ENCODE measurements at regions not wholly inside any gene's neighbourhood (a gene's known extent, or its start where the extent isn't known, plus 50 kb on each side); places are given as distances from the start of the nearest gene placed in this dataset.

- DNase-seq, result no peak
Measured at GRCh38 chr13:36493046-36493445, 60.8 kb downstream of the CCNA1 start.

GRCh38 chr13:36495431-36495830, 63.1 kb downstream of the CCNA1 start:
- no peak for DNase-seq

- DNase-seq, result no peak
Measured at GRCh38 chr13:36509369-36509768, 77.1 kb downstream of the CCNA1 start.

DNA sequence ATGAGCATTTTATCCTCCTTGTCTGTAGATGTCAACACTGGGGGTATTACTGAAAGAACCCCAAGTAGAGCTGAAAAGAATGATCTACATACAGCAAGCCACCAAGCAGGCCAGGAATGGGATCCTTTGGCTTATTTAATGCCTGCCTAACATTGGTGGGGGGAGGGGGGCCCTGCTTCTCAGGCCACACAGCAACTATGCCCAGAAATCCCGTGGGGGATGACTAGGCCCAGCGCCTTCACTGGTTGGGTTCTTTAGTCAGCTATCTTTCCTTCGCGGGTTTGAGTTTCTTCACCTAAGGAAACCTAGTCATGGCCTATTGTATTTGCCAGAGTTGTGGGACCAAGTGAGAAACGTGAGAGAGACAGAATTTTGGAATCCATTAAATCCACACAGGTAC, 80.5 kb downstream of the CCNA1 start:
- DNase-seq, result no peak

DNA sequence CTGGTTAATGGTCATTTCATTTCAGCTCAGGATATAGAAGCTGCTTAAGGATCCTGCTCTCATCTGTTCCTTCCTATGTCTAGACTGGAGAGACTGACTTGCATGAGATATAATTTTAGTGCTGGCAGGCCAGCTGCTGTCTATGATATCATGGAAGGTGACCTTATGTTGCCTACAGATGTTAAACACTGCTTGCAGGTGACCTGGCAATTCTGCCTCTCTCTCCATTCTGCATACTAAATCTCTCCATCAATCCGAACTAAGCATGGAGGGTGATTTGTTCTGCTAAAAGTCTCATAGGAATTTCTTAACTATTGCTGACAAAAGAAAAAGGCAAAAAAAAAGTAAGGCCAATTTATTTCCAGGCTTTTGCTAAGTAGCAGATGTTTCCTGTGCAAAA, 81.0 kb downstream of the CCNA1 start:
- no peak for DNase-seq

DNA sequence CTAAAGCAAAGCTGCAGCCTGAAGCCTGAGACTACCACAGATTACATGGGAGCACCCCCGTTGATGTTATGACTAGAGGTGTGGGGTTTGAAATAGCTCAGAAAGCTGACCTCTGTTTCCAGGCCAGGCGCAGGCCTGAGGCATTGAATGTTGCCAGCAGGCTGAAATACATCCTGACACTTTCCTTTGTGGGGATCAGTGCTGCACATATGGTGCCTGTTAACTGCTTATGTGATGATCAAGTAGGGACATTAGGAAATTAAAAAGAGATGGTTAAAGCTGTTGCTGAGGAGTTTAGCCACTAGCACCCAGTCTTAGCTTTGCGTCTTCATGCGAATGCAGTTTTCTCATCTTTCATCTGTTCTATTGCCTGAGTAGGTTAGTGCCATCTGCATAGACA, 83.2 kb downstream of the CCNA1 start:
- DNase-seq, result no peak

- no peak for DNase-seq
Measured at GRCh38 chr13:36516225-36516624, 83.9 kb downstream of the CCNA1 start.

- DNase-seq, result no peak
Measured at GRCh38 chr13:36518707-36519106, 86.4 kb downstream of the CCNA1 start.

GRCh38 chr13:36519432-36519831, 87.1 kb downstream of the CCNA1 start:
- no peak for DNase-seq

GRCh38 chr13:36520111-36520510, 87.8 kb downstream of the CCNA1 start:
- no peak for DNase-seq

DNA sequence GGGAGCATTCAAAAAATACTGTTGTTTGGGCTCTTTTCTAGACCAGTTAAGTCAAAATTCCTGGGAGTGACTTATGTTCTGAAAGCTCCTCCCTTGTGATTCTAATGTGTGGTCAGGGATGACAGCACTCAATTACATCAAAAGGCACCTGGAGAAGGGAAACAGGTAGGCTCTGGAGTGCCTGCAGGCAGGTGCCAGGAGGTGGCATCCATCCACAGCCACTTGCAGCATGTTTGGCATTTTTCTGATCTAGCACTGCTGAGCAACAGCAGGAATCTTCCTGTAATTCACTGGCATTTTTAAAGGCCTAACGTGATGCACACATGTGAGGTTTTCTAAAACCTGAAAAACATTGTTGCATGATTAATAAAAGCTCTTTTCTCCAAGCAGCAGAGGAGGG, 94.6 kb downstream of the CCNA1 start:
- DNase-seq, result no peak

DNA sequence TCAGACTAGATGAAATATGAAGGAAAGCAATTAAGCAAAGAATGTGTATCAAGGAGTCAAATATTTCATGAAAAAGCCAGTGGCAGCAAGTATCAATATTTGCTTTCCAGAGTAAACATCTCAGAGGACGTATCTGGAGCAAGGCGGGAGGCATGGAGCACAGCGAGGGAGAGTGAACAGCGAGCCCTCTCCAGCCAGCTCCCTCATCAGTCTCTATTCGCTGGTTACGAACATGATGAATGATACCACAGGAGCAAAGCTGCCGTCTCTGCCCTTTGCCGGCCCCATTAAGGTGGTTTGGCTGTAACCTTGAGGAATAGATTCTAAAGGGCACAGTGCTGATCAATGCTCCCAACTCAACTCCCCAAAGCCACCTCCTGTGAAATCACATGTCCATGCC, 95.8 kb downstream of the CCNA1 start:
- no peak for DNase-seq

- no peak for DNase-seq
Measured at GRCh38 chr13:36530050-36530789, 97.9 kb downstream of the CCNA1 start.

GRCh38 chr13:36530861-36531590, 98.7 kb downstream of the CCNA1 start:
- DNase-seq, result no peak

DNA sequence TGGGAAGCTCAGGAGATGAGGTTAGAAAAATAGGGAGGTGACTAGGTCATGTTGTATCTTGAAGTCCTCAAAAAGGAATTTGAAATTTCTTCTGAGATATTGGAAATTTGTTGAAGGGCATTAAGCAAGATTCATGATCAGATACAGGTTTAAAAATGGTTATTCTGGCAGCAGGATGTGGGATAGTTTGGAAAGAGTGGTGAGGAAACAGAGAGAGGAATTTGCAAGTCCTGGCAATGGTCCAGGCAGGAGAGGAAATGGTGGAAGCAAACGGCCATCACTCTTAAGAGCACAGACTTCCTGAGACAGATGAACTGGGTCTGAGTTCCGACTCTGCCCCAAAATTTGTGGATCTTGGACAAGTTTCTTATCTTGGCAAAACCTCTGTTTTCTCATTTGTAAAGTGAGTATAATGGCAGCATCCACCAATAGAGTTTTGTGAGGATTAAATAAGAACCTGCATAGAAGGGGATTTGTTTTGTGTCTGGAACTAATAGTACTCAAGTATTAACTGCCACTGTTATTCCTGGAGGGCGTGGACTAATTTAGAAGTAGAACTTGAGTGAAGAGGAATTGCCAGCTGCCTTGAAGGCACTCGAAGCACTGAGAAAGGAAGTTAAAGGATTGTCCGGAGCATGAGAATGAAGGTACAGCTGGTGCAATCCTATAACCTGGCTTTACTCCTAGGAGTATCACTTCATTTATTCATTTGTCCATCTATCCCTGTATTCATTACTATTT, 99.6 kb downstream of the CCNA1 start:
- DNase-seq, result no peak

GRCh38 chr13:36533806-36534205, 101.5 kb downstream of the CCNA1 start:
- no peak for DNase-seq

DNA sequence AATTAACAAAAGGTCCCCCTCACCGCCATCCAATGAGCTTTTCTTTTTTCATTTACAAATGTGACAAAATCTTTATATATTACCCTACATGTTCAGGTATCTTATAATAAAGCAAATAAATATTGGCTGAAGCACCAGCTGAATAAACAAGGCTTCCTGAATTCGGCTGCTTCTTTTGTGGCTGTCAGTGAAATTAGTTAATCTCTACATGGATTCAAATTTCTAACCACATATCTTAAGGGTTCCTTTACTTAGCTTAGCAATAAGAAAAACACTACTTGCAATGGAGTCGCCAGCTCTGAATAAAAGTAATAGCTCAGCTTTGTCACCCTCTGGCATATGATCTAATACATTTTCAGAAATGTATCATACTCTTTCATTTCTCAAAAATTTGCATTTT, 104.3 kb downstream of the CCNA1 start:
- no peak for DNase-seq

GRCh38 chr13:36543671-36544070, 111.4 kb downstream of the CCNA1 start:
- no peak for DNase-seq

DNA sequence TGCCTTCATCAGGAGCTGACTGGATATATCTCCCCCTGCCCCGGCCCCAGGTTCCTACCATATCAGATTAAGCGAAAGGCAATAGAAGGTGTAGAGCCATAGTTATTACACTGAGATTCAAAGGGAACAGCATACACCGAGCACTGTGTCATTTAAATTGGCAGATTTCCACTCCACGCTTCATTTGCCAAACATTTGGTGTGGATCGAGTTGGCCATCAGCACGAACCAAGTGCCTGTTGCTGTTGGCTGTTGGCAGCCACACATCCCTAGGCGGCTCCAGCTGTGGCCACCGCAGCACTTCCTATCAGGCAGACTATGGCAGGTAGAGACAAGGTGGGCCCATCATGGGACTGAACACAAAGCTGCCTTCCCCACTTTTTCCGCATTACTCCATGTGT, 115.8 kb downstream of the CCNA1 start:
- DNase-seq, result no peak

GRCh38 chr13:36549126-36549702, 116.9 kb downstream of the CCNA1 start:
- DNase-seq, result no peak

- peak; percentile 13 for DNase-seq
Measured at GRCh38 chr13:36549755-36550154, 117.5 kb downstream of the CCNA1 start.

- DNase-seq, result no peak
Measured at GRCh38 chr13:36550177-36550576, 117.9 kb downstream of the CCNA1 start.

- DNase-seq, result no peak
Measured at GRCh38 chr13:36551445-36551844, 119.2 kb downstream of the CCNA1 start.

DNA sequence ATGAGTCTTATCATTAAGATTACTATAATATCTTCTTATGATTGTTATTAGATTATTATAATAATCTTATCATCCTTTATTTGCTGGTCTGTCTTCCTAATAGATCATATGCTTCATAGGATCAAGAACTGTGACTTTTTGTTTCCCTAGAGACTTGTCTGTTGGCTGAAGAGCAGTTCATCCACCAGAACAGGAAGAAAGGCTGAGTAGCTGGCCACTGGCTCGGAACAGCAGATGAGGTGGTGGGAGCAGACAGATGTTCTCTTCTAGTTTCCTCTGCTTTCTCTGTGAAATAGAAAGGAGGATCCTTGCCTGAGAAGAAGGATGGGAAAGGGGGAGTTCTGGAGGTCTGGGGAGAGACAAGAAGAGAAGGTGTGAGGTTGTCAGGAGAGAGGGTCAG, 120.0 kb downstream of the CCNA1 start:
- no peak for DNase-seq

Measured in NCI-H526 treated with DMSO at 0.1 percent for 48 hours (cell line).